ENCODE measurements at regions not wholly inside any gene's neighbourhood (a gene's known extent, or its start where the extent isn't known, plus 50 kb on each side); places are given as distances from the start of the nearest gene placed in this dataset.

GRCh38 chr10:27451054-27451453 lies 53.0 kb upstream of the RAB18 start:
- H3K4me3 ChIP-seq (ENCODE audit: low read depth, low read length, poor library complexity, severe bottlenecking) = no peak overlapping the region
- no peaks in the 10 kb centered on the region for H3K27me3 ChIP-seq (ENCODE audit: insufficient read depth, low read length)
- no peaks in the 10 kb centered on the region for H4K20me1 ChIP-seq (ENCODE audit: insufficient read depth, low read length)
- no peak overlapping the region for H3K9ac ChIP-seq (ENCODE audit: low read length)
- H3K79me2 ChIP-seq (ENCODE audit: insufficient read depth, low read length) = no peaks in the 10 kb centered on the region
- H3K9me3 ChIP-seq (ENCODE audit: low read length) = no peaks in the 10 kb centered on the region
- TF ChIP-seq CTCF (IDR thresholded peaks at IDR 0.05; ENCODE audit: low read length) (no peak), EZH2 (IDR thresholded peaks at IDR 0.05; ENCODE audit: borderline replicate concordance, low read length) (no peak)
- no peaks in the 10 kb centered on the region for H3F3A ChIP-seq (ENCODE audit: insufficient read depth, low read length)
- no peak overlapping the region for H2AFZ ChIP-seq (ENCODE audit: low read length)
- H3K9me2 ChIP-seq (ENCODE audit: low read depth, low read length) = no peaks in the 10 kb centered on the region
- H3K4me2 ChIP-seq (ENCODE audit: low read length) = no peak overlapping the region
- no peaks in the 10 kb centered on the region for H3K4me1 ChIP-seq (ENCODE audit: insufficient read depth, low read length, severe bottlenecking)
- no peaks in the 10 kb centered on the region for H3K36me3 ChIP-seq (ENCODE audit: insufficient read depth, low read length)
- H3K27ac ChIP-seq (ENCODE audit: low read depth, low read length, poor library complexity, severe bottlenecking) = no peak overlapping the region

- TF ChIP-seq CTCF (IDR thresholded peaks at IDR 0.05; ENCODE audit: low read length) (no peak), EZH2 (IDR thresholded peaks at IDR 0.05; ENCODE audit: borderline replicate concordance, low read length) (no peak)
These were observed 53.9 kb upstream of the RAB18 start for GRCh38 chr10:27450225-27450624.

GRCh38 chr10:27449571-27449970 lies 54.5 kb upstream of the RAB18 start:
- H3K9me2 ChIP-seq (ENCODE audit: low read depth, low read length) = no peaks in the 10 kb centered on the region
- no peak overlapping the region for H3K4me2 ChIP-seq (ENCODE audit: low read length)
- no peak overlapping the region for H2AFZ ChIP-seq (ENCODE audit: low read length)
- H3K36me3 ChIP-seq (ENCODE audit: insufficient read depth, low read length) = no peaks in the 10 kb centered on the region
- no peaks in the 10 kb centered on the region for H3K79me2 ChIP-seq (ENCODE audit: insufficient read depth, low read length)
- H3K9ac ChIP-seq (ENCODE audit: low read length) = no peak overlapping the region
- TF ChIP-seq CTCF (IDR thresholded peaks at IDR 0.05; ENCODE audit: low read length) (no peak), EZH2 (IDR thresholded peaks at IDR 0.05; ENCODE audit: borderline replicate concordance, low read length) (no peak)
- no peak overlapping the region for H3K27ac ChIP-seq (ENCODE audit: low read depth, low read length, poor library complexity, severe bottlenecking)
- H3K27me3 ChIP-seq (ENCODE audit: insufficient read depth, low read length) = no peaks in the 10 kb centered on the region
- H3K4me3 ChIP-seq (ENCODE audit: low read depth, low read length, poor library complexity, severe bottlenecking) = no peak overlapping the region
- no peaks in the 10 kb centered on the region for H3K9me3 ChIP-seq (ENCODE audit: low read length)
- H4K20me1 ChIP-seq (ENCODE audit: insufficient read depth, low read length) = no peaks in the 10 kb centered on the region
- H3K4me1 ChIP-seq (ENCODE audit: insufficient read depth, low read length, severe bottlenecking) = no peaks in the 10 kb centered on the region
- H3F3A ChIP-seq (ENCODE audit: insufficient read depth, low read length) = no peaks in the 10 kb centered on the region

More at GRCh38 chr10:27450225-27450624, 53.9 kb upstream of the RAB18 start:
- H3K4me1 ChIP-seq (ENCODE audit: insufficient read depth, low read length, severe bottlenecking) = no peaks in the 10 kb centered on the region
- no peak overlapping the region for H3K9ac ChIP-seq (ENCODE audit: low read length)
- H3K4me2 ChIP-seq (ENCODE audit: low read length) = no peak overlapping the region
- H3K79me2 ChIP-seq (ENCODE audit: insufficient read depth, low read length) = no peaks in the 10 kb centered on the region
- H3K27me3 ChIP-seq (ENCODE audit: insufficient read depth, low read length) = no peaks in the 10 kb centered on the region
- H3K27ac ChIP-seq (ENCODE audit: low read depth, low read length, poor library complexity, severe bottlenecking) = no peak overlapping the region
- H3K9me2 ChIP-seq (ENCODE audit: low read depth, low read length) = no peaks in the 10 kb centered on the region
- H3F3A ChIP-seq (ENCODE audit: insufficient read depth, low read length) = no peaks in the 10 kb centered on the region
- H3K4me3 ChIP-seq (ENCODE audit: low read depth, low read length, poor library complexity, severe bottlenecking) = no peak overlapping the region
- H4K20me1 ChIP-seq (ENCODE audit: insufficient read depth, low read length) = no peaks in the 10 kb centered on the region
- H3K36me3 ChIP-seq (ENCODE audit: insufficient read depth, low read length) = no peaks in the 10 kb centered on the region
- H2AFZ ChIP-seq (ENCODE audit: low read length) = no peak overlapping the region
- no peaks in the 10 kb centered on the region for H3K9me3 ChIP-seq (ENCODE audit: low read length)
